ENCODE measurements at regions not wholly inside any gene's neighbourhood (a gene's known extent, or its start where the extent isn't known, plus 50 kb on each side); places are given as distances from the start of the nearest gene placed in this dataset.

- DNase-seq (ENCODE audit: low read depth): no peak
Observed at GRCh38 chr5:173719731-173720082, 103.3 kb upstream of the BOD1 start.

GRCh38 chr5:173720286-173720952, 104.0 kb upstream of the BOD1 start:
- no peak for DNase-seq (ENCODE audit: low read depth)

DNA sequence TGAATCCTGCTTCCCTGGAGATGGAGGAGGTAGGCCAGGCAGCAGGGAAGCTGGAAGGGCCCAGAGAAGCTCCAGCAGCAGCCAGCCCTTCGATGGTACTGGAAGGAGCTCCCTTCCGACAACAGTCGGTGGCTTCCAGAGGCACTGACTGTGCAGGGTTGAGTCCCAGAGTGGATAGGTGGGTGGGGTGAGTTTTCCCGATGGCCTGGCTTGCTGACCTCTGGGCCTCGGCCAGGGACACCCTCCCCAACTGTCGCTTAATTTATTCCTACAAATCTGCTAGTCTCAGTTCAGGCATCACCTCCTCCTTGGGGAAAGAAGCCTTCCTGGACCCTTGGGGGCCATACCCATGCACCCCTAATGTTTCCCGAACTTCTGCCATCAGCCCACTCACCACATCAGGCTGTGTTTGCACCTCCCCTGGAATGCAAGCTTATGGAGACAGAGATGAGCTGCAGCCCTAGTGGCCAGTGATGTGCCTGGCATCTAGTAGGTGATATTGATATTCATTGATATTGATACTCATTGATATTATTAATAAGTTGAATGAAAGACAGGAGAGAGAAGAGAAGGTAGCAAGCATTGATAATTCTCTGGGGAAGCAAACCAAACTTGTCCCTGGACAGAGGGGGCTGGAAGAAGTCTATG, 104.6 kb upstream of the BOD1 start:
- no peak for DNase-seq (ENCODE audit: low read depth)

DNA sequence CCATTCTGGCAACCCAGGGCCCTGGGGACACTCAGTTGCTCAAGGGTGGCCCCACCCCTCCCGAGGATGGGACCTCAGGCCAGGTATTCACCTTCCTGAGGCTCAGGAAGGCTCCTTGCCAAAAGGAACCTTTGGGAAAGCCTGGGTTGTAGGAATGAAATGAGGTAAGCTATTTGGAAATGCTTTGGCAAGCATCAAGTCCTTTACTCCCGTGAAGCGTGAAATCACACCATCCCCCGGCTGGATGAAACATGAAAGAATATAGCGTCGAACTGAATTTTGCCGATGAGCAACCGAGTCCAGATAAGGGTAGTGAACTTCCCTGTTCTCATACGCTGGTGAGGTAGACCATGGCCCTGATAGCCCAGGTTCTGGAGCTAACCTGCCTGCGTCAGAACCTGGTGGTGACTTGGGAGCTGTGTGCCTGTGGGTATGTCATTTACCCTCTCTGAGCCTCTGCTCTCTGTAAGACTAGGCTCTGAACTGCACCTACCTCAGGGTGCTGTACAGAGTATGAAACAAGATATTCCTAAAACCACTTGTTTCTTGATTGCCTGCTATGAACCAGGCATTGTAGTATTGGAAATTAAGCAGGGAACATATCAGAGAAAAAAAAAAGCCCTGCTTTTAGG, 105.3 kb upstream of the BOD1 start:
- no peak for DNase-seq (ENCODE audit: low read depth)

- no peak for DNase-seq (ENCODE audit: low read depth)
Observed at GRCh38 chr5:173726846-173727557, 110.6 kb upstream of the BOD1 start.

DNA sequence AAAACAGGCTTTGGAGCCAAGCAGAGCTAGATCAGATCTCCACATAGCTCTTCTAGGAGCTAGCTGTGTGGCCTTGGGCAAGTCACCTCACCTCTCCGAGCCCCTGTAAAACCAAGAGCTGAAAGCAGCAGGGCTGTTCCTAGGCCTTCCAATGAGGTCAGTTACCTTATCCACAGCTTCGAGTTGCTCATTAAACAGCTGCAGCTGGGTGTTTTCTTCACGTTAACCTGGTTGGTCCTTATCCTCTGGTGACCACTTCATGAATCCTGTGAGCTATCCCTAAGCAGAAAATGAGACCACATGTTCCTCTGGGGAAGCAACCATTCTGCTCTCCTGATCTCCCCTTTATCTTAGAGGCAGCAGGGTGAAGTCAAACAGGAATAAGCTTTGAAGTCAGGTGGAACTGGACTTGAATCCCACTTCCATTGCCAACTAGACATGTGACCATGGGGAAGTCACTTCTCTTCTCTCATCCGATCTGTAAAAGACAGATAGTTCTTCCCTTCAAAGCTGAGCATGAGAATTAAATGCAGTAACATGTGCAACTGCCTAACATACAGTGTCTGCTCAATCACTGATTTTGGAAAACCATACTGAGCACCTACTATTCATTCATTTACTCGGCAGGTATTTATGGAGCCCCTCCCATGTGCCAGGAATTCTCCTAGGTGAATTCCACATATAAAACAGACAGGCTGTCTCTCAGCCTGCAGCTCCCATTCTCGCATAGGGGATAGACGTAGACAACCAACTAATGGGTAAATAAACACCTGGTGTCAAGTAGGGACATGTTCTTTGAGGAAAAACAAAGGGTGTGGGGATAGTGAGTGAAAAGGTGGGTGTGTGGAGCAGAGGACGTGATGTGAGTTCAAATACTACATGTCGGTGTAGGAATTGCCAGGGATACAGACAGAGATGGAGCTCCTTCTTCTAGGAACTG, 111.7 kb upstream of the BOD1 start:
- no peak for DNase-seq (ENCODE audit: low read depth)

GRCh38 chr5:173729079-173729765, 112.8 kb upstream of the BOD1 start:
- no peak for DNase-seq (ENCODE audit: low read depth)

DNA sequence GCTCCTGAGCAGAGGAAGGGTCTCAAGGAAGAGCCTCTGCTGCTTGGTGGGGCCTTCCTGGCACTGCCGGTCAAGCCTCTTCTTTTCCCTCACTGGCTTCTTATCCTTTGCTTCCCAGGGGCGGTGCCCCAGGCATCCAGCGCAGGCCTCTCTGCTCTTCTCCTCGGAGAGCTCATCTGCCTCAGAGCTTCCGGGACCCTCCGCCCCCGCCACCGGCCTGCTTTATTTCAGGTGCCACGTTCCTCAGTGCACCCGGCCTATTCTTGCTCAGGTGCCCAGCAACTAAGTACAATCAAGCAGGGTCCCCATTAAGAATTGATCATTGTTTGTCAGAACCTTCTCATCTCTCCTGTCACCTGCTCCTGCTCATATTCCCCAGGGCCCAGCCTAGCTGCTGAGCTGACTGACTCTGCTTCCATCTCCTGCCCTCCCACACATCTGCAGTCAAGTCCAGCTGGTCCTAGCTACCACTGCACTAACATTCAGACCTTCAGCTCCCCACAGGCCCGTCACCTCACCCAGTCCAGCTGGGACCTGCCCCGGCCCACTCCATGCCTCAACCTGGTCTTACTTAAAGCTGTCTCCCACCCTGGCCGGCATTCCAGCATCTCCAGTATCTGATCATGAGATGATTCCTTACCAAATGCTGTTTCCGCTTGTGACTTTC, 114.3 kb upstream of the BOD1 start:
- no peak for DNase-seq (ENCODE audit: low read depth)

DNA sequence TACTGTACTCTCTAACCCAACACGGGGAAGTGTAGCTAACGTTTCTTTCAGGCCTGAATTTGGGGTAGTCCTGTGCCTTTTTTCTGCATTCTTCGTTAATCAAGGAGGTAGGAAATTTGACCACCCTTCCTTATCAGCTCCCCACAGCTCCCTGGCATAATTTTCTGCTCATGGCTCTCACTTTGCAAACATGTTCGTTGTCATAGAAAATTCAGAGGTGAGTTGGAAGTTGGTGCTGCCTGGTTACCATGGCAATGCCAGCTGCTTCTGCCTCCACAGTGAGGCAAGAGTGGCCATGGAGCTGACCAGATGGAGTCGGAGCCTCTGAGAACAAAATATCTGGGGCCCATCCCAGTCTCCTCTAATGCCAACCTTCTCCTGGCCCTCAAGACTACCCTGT, 116.6 kb upstream of the BOD1 start:
- no peak for DNase-seq (ENCODE audit: low read depth)

DNA sequence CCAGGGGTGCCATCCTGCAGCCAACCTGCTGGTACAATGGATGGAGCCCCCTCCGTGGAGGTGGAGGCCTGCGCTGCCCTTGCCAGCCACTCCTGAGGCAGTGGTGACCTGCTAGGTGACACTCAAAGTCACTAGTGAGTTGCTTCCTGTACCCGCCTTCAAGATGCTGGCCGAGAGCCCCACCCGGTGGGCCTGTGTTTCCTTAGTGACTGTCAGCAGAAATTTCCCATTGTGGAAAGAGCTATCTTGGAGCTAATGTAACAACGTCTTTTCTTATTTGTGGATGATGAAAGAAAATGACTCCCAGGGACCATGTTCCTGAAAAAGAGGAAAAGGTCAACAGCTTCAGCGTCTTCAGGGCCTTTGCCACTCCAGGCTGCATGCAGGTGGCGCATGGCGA, 117.0 kb upstream of the BOD1 start:
- DNase-seq (ENCODE audit: low read depth): no peak

DNA sequence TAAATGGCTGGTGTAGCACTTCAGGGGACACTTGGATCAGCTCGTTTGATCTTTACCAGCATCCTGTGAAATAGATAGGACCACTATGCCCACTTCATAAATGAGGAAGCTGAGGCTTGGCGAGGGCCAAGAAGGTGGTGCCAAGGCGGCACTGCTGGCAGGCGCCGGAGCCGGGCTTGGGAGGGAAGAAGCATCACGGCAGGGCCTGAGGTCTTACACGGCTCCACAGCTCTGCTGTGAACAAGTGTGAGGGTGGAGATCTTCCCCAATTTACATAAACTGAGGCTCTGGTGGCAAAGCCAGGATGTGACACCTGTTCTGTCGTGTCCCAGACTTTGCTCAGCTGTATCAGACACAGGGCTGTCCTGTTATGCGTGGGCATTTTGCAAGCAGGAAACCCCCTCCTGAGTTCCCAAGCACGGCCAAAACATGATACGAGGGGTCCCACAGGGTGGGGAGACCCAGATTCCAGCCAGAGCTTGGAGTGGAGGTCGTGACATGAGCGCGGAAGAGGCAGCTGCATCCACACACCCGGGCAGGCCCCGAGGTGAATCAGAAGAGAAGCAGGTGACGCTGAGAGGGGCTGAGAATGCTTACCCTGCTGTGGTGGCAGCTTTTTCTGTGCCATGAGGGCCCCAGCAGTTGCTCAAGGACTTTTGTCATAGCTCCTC, 117.5 kb upstream of the BOD1 start:
- no peak for DNase-seq (ENCODE audit: low read depth)

- DNase-seq (ENCODE audit: low read depth): no peak
Observed at GRCh38 chr5:173734716-173735115, 118.3 kb upstream of the BOD1 start.

GRCh38 chr5:173735184-173735583, 118.7 kb upstream of the BOD1 start:
- no peak for DNase-seq (ENCODE audit: low read depth)

DNA sequence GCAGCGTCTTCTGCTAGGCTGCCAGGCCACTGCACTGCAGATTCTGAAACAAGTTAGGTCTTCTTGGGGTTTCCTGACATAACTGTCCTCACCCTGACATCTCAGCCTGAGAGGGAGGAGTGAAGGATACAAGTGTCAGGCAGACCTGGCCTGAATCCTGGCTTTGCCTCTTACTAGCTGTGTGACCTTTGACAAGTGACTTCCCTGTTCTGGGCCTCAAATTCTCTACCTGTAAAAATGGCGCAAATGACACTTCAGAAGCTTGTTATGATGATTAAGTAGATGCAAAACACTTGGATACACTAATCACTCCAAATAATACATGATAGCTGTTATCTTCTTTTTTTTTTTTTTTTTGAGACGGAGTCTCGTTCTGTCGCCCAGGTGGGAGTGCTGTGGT, 119.2 kb upstream of the BOD1 start:
- DNase-seq (ENCODE audit: low read depth): no peak

- DNase-seq (ENCODE audit: low read depth): no peak
Observed at GRCh38 chr5:173736374-173736773, 119.9 kb upstream of the BOD1 start.

- no peak for DNase-seq (ENCODE audit: low read depth)
Observed at GRCh38 chr5:173736923-173737412, 120.5 kb upstream of the BOD1 start.

DNA sequence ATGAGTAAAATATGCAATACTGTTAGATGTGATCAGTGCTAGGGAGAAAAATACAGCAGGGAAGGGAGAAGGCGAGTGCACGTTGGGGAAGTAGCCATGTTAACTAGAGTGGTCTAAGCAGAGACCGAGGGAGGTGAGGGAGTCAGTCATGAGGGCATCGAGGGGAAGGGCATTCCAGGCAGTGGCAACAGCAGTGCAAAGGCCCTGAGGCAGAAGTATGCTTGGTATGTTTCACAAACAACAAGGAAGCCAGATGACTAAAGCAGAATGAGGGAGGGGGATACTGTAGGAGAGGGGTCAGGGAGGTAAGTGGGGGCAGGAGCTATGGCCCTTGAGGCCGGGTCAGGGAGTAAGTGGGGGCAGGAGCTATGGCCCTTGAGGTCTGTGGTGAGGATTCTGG, 123.3 kb upstream of the BOD1 start:
- DNase-seq (ENCODE audit: low read depth): no peak

GRCh38 chr5:173740400-173740799, 124.0 kb upstream of the BOD1 start:
- DNase-seq (ENCODE audit: low read depth): no peak

GRCh38 chr5:173741087-173741486, 124.6 kb upstream of the BOD1 start:
- no peak for DNase-seq (ENCODE audit: low read depth)

All from HT1080 (cell line).